ENCODE measurements at regions not wholly inside any gene's neighbourhood (a gene's known extent, or its start where the extent isn't known, plus 50 kb on each side); places are given as distances from the start of the nearest gene placed in this dataset.
A peak's percentile ranks its signal among the peaks of the same experiment; 100 is the strongest.

- Mint-ChIP-seq H3K9me3 (no peaks in the 10 kb centered on the region), H3K4me3 (no peak overlapping the region), H3K4me1 (no peaks in the 10 kb centered on the region), H3K36me3 (no peaks in the 10 kb centered on the region), H3K27ac (no peak overlapping the region)
- DNase-seq (ENCODE audit: low spot score in 2 of 2), result no peak
- no peak for ATAC-seq
Measured at GRCh38 chr5:32996336-32996735, 285.2 kb downstream of the NPR3 start.

- H3K4me3 Mint-ChIP-seq, result no peak overlapping the region
- H3K36me3 Mint-ChIP-seq, result no peaks in the 10 kb centered on the region
- no peak for DNase-seq (ENCODE audit: low spot score in 2 of 2)
- no peak overlapping the region for H3K27ac Mint-ChIP-seq
- no peaks in the 10 kb centered on the region for H3K4me1 Mint-ChIP-seq
- ATAC-seq, result no peak
- peaks cover 5% of the 10 kb centered on the region for H3K9me3 Mint-ChIP-seq
Measured at GRCh38 chr5:33008751-33009418, 297.8 kb downstream of the NPR3 start.

DNA sequence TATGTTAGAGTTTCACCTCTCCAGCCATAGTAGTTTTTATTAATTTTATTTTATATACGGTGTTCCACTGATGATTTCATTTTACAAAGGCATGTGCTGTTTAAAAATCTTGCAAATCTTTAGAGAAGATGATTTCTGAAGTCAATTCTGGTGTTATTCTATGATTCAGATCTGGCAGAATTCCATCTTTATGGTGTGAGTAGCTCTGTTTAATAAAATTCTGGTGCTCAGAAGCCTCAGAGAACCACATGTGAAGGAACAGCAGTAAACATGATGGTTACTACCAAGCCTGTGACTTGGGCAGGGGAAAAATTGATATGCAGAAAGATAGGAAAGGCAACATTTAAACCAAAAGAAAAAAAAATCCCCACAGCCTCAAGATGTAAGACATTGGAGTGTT, 299.7 kb downstream of the NPR3 start:
- H3K4me1 Mint-ChIP-seq, result no peaks in the 10 kb centered on the region
- no peak overlapping the region for H3K4me3 Mint-ChIP-seq
- no peak for ATAC-seq
- no peak overlapping the region for H3K27ac Mint-ChIP-seq
- peaks cover 13% of the 10 kb centered on the region for H3K9me3 Mint-ChIP-seq
- no peak for DNase-seq (ENCODE audit: low spot score in 2 of 2)
- H3K36me3 Mint-ChIP-seq, result no peaks in the 10 kb centered on the region

GRCh38 chr5:33011801-33012200, 300.7 kb downstream of the NPR3 start:
- Mint-ChIP-seq H3K27ac (no peak overlapping the region), H3K4me1 (no peaks in the 10 kb centered on the region), H3K4me3 (no peak overlapping the region)

GRCh38 chr5:33023649-33024048, 312.5 kb downstream of the NPR3 start:
- Mint-ChIP-seq H3K9me3 (peaks cover 6% of the 10 kb centered on the region), H3K27ac (no peak overlapping the region), H3K4me3 (no peak overlapping the region), H3K36me3 (no peaks in the 10 kb centered on the region), H3K4me1 (no peaks in the 10 kb centered on the region)
- ATAC-seq (no peak), DNase-seq (ENCODE audit: low spot score in 2 of 2) (no peak)

More at GRCh38 chr5:33011801-33012200, 300.7 kb downstream of the NPR3 start:
- ATAC-seq (no peak), DNase-seq (ENCODE audit: low spot score in 2 of 2) (no peak)
- peaks cover 13% of the 10 kb centered on the region for H3K9me3 Mint-ChIP-seq
- H3K36me3 Mint-ChIP-seq, result no peaks in the 10 kb centered on the region

DNA sequence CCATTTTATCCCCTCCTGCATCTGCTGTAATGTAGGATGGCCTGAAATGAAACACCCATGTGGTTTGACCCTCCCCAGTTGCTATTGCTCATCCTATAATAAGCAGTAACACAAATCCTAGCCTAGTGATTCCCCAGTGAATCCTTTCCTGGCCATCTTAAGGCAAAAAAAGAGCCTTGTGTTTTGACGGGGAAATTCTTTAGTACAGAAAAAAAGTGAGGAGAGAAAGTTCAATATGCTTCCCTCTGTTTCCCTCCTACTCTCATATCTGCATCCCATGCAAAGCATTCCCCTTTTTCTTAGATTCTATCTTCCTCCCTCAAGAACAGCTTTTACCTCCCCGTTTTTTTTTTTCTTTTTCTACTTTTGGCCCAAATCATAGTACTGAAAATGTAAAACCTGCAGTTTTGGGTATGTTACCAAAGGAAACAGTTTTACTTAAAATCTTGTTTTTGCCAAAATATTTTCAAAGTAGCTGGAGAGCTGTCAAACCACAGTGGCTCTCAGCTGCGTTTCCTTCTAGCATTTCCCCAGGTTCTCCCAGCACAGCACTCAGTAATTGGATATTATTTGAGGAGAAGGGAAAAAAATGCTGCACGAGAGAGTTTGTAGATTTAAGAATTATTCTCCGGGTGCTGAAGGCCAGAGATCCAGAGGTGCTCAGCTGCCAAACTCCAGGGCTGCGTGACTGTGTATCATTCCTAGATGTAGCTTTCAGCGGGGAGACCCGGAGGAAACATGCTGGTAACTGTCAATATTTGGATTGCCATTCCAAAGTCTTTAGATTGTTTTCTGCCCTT, 321.4 kb downstream of the NPR3 start:
- no peaks in the 10 kb centered on the region for H3K4me1 Mint-ChIP-seq
- DNase-seq (ENCODE audit: low spot score in 2 of 2), result no peak
- H3K9me3 Mint-ChIP-seq, result peaks cover 13% of the 10 kb centered on the region
- ATAC-seq, result no peak
- H3K36me3 Mint-ChIP-seq, result no peaks in the 10 kb centered on the region
- H3K4me3 Mint-ChIP-seq, result no peak overlapping the region
- no peak overlapping the region for H3K27ac Mint-ChIP-seq

- ATAC-seq (no peak), DNase-seq (ENCODE audit: low spot score in 2 of 2) (no peak)
- Mint-ChIP-seq H3K9me3 (peaks cover 9% of the 10 kb centered on the region), H3K4me3 (no peak overlapping the region), H3K4me1 (no peaks in the 10 kb centered on the region), H3K27ac (no peak overlapping the region), H3K36me3 (no peaks in the 10 kb centered on the region)
Measured at GRCh38 chr5:33033516-33033915, 322.4 kb downstream of the NPR3 start.

- DNase-seq (ENCODE audit: low spot score in 2 of 2) (no peak), ATAC-seq (no peak)
- Mint-ChIP-seq H3K27ac (no peak overlapping the region), H3K4me3 (no peak overlapping the region), H3K9me3 (peaks cover 9% of the 10 kb centered on the region), H3K4me1 (no peaks in the 10 kb centered on the region), H3K36me3 (no peaks in the 10 kb centered on the region)
Measured at GRCh38 chr5:33034777-33035176, 323.7 kb downstream of the NPR3 start.

GRCh38 chr5:33035851-33036527, 324.9 kb downstream of the NPR3 start:
- ATAC-seq, result no peak
- no peak for DNase-seq (ENCODE audit: low spot score in 2 of 2)
- Mint-ChIP-seq H3K36me3 (no peaks in the 10 kb centered on the region), H3K4me1 (no peaks in the 10 kb centered on the region), H3K4me3 (no peak overlapping the region), H3K27ac (no peak overlapping the region), H3K9me3 (peaks cover 7% of the 10 kb centered on the region)

DNA sequence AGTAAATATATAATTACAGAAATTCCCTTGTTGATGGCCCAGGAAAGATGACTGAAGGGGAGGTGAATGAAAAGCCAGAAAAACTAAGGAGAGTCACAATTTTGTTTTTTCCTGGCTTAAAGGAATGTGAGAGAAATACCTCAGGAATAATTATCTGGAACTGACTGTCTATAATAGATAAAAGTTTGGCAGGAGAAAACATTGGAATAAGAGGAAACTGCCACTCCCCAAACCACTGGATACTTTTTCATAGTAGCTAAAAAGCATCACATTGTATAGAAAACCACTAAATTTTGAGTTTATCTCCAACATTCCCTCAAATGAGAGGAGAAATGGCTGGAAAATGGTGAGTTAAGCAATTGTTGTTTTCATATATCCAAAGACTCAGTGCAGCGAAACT, 326.0 kb downstream of the NPR3 start:
- DNase-seq (ENCODE audit: low spot score in 2 of 2), result no peak
- Mint-ChIP-seq H3K4me3 (no peak overlapping the region), H3K9me3 (peaks cover 5% of the 10 kb centered on the region), H3K36me3 (no peaks in the 10 kb centered on the region), H3K4me1 (no peaks in the 10 kb centered on the region), H3K27ac (no peak overlapping the region)
- no peak for ATAC-seq

DNA sequence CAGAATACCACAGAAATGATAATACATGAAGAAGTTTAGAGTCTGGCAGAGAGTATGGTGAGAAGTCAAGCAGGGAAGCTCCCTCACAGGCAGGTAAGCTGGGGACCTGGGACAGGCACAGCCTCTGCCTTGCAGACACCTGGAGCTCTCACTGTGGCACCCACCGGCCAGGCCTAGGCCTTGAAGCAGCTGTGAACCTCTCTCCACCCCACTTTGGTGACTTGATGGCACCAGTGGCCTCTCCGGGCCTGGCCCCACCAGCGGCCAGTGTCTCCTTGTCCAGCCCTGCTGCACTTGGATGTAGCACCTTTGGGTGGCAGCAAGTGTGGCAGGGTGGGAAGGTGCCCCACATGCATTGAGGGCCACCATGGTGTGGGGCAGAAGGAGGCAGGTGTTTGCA, 330.5 kb downstream of the NPR3 start:
- Mint-ChIP-seq H3K27ac (no peak overlapping the region), H3K9me3 (peaks cover 9% of the 10 kb centered on the region), H3K4me1 (no peaks in the 10 kb centered on the region), H3K4me3 (no peak overlapping the region), H3K36me3 (no peaks in the 10 kb centered on the region)
- DNase-seq (ENCODE audit: low spot score in 2 of 2) (no peak), ATAC-seq (peak; percentile 40)

GRCh38 chr5:33043343-33043997, 332.3 kb downstream of the NPR3 start:
- Mint-ChIP-seq H3K27ac (no peak overlapping the region), H3K9me3 (peaks cover 12% of the 10 kb centered on the region), H3K4me3 (no peak overlapping the region), H3K36me3 (no peaks in the 10 kb centered on the region), H3K4me1 (no peaks in the 10 kb centered on the region)
- DNase-seq (ENCODE audit: low spot score in 2 of 2) (no peak), ATAC-seq (no peak)

- Mint-ChIP-seq H3K4me1 (no peaks in the 10 kb centered on the region), H3K27ac (no peak overlapping the region), H3K4me3 (no peak overlapping the region), H3K36me3 (no peaks in the 10 kb centered on the region), H3K9me3 (peaks cover 12% of the 10 kb centered on the region)
- ATAC-seq (no peak), DNase-seq (ENCODE audit: low spot score in 2 of 2) (no peak)
Measured at GRCh38 chr5:33046091-33046490, 335.0 kb downstream of the NPR3 start.

- H3K27ac Mint-ChIP-seq, result no peak overlapping the region
- H3K4me1 Mint-ChIP-seq, result no peaks in the 10 kb centered on the region
- DNase-seq (ENCODE audit: low spot score in 2 of 2) (no peak), ATAC-seq (no peak)
- H3K36me3 Mint-ChIP-seq, result no peaks in the 10 kb centered on the region
- no peak overlapping the region for H3K4me3 Mint-ChIP-seq
- peaks cover 8% of the 10 kb centered on the region for H3K9me3 Mint-ChIP-seq
Measured at GRCh38 chr5:33048315-33048714, 337.2 kb downstream of the NPR3 start.

GRCh38 chr5:33049298-33049697, 338.2 kb downstream of the NPR3 start:
- ATAC-seq (peak; percentile 24), DNase-seq (ENCODE audit: low spot score in 2 of 2) (no peak)

More at GRCh38 chr5:33049298-33049697, 338.2 kb downstream of the NPR3 start:
- Mint-ChIP-seq H3K36me3 (no peaks in the 10 kb centered on the region), H3K4me1 (no peaks in the 10 kb centered on the region), H3K27ac (no peak overlapping the region), H3K4me3 (no peak overlapping the region), H3K9me3 (peaks cover 8% of the 10 kb centered on the region)
